ENCODE measurements at regions not wholly inside any gene's neighbourhood (a gene's known extent, or its start where the extent isn't known, plus 50 kb on each side); places are given as distances from the start of the nearest gene placed in this dataset.

DNA sequence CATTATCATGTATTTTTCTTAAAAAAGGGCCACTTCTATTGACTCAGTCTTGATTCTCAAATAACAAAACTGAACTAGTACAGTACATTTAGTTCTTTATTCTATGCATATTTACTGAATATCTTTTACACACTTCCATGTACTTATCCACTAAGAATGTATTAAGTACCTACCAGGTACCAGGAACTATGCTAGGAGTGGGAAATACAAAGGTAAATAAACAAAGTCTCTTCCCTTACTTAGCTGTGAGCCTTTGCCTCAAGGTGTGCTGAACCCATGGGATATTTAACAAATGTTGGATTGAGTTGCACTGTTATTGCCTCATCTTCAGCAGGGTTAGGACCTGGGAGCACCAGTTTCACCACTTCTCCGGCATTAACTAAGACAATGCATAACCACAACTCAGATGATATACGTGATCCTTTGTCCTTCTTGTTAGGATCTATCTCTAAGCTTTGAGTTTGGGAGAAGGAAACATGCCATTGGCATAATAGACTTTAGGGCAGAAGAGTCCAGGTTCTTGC, 533.9 kb downstream of the TFAP2B start:
- no peak for ATAC-seq
- TF ChIP-seq TCF4 (CRISPR knock-in tag; IDR thresholded peaks at IDR 0.05; ENCODE audit: borderline replicate concordance): no peak
- TF ChIP-seq, protein P1, sequence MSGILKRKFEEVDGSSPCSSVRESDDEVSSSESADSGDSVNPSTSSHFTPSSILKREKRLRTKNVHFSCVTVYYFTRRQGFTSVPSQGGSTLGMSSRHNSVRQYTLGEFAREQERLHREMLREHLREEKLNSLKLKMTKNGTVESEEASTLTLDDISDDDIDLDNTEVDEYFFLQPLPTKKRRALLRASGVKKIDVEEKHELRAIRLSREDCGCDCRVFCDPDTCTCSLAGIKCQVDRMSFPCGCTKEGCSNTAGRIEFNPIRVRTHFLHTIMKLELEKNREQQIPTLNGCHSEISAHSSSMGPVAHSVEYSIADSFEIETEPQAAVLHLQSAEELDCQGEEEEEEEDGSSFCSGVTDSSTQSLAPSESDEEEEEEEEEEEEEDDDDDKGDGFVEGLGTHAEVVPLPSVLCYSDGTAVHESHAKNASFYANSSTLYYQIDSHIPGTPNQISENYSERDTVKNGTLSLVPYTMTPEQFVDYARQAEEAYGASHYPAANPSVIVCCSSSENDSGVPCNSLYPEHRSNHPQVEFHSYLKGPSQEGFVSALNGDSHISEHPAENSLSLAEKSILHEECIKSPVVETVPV (CRISPR knock-in tag; IDR thresholded peaks at IDR 0.05): no peak
- TF ChIP-seq, protein P2, sequence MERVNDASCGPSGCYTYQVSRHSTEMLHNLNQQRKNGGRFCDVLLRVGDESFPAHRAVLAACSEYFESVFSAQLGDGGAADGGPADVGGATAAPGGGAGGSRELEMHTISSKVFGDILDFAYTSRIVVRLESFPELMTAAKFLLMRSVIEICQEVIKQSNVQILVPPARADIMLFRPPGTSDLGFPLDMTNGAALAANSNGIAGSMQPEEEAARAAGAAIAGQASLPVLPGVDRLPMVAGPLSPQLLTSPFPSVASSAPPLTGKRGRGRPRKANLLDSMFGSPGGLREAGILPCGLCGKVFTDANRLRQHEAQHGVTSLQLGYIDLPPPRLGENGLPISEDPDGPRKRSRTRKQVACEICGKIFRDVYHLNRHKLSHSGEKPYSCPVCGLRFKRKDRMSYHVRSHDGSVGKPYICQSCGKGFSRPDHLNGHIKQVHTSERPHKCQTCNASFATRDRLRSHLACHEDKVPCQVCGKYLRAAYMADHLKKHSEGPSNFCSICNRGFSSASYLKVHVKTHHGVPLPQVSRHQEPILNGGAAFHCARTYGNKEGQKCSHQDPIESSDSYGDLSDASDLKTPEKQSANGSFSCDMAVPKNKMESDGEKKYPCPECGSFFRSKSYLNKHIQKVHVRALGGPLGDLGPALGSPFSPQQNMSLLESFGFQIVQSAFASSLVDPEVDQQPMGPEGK (CRISPR knock-in tag; IDR thresholded peaks at IDR 0.05; ENCODE audit: borderline replicate concordance): no peak

DNA sequence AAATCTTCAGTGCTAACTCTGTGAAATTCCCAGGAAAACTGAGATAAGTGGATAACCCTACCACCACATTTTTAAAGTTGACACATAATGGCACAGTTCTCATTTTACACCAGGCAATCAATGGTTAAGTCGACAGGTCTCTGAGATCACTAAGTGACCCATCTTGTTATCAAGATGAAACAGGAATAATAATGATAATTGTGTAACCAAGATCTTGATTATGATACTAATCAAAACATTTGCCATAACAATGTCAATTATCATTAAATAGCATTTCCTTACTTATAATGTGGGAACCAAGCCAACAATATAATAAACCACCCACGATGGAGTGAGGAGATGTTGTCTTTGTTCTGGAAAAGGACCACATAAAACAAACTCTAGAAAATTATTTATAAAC, 541.6 kb downstream of the TFAP2B start:
- ATAC-seq: no peak
- TF ChIP-seq ZC3H10 (CRISPR knock-in tag; IDR thresholded peaks at IDR 0.05): no peak
- no peak for TF ChIP-seq TOX (CRISPR knock-in tag; IDR thresholded peaks at IDR 0.05; ENCODE audit: borderline replicate concordance)
- TF ChIP-seq, protein P3, sequence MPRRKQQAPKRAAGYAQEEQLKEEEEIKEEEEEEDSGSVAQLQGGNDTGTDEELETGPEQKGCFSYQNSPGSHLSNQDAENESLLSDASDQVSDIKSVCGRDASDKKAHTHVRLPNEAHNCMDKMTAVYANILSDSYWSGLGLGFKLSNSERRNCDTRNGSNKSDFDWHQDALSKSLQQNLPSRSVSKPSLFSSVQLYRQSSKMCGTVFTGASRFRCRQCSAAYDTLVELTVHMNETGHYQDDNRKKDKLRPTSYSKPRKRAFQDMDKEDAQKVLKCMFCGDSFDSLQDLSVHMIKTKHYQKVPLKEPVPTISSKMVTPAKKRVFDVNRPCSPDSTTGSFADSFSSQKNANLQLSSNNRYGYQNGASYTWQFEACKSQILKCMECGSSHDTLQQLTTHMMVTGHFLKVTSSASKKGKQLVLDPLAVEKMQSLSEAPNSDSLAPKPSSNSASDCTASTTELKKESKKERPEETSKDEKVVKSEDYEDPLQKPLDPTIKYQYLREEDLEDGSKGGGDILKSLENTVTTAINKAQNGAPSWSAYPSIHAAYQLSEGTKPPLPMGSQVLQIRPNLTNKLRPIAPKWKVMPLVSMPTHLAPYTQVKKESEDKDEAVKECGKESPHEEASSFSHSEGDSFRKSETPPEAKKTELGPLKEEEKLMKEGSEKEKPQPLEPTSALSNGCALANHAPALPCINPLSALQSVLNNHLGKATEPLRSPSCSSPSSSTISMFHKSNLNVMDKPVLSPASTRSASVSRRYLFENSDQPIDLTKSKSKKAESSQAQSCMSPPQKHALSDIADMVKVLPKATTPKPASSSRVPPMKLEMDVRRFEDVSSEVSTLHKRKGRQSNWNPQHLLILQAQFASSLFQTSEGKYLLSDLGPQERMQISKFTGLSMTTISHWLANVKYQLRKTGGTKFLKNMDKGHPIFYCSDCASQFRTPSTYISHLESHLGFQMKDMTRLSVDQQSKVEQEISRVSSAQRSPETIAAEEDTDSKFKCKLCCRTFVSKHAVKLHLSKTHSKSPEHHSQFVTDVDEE (CRISPR knock-in tag; IDR thresholded peaks at IDR 0.05): no peak
- TF ChIP-seq ISL1 (CRISPR knock-in tag; IDR thresholded peaks at IDR 0.05): peak; percentile 29; the same call in 1 of the 2 replicates
- TF ChIP-seq, protein P2 (CRISPR knock-in tag; IDR thresholded peaks at IDR 0.05; ENCODE audit: borderline replicate concordance): no peak
- peak; percentile 52 for TF ChIP-seq TCF4 (CRISPR knock-in tag; IDR thresholded peaks at IDR 0.05; ENCODE audit: borderline replicate concordance)

DNA sequence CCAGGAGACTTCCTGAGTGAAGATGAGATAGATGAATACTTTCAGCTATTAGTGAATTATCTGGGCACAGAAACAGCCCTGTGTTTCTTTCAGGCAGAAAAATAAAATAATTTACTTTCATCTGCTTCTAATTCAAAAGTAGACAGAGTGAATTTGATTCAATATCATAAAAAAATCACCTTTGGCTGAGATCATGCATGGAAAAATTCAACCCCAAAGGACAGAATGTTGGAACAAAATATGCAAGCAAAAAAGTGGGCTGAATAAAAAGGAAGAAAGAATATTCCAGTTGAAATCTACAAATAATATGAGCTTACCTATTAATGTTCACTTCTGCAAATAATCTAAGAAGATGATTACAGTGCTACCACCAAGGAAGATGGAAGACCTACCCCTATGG, 546.9 kb downstream of the TFAP2B start:
- no peak for ATAC-seq
- no peak for TF ChIP-seq GLIS3 (CRISPR knock-in tag; IDR thresholded peaks at IDR 0.05)
- no peak for TF ChIP-seq RARB (CRISPR knock-in tag; IDR thresholded peaks at IDR 0.05)
- TF ChIP-seq, protein P4, sequence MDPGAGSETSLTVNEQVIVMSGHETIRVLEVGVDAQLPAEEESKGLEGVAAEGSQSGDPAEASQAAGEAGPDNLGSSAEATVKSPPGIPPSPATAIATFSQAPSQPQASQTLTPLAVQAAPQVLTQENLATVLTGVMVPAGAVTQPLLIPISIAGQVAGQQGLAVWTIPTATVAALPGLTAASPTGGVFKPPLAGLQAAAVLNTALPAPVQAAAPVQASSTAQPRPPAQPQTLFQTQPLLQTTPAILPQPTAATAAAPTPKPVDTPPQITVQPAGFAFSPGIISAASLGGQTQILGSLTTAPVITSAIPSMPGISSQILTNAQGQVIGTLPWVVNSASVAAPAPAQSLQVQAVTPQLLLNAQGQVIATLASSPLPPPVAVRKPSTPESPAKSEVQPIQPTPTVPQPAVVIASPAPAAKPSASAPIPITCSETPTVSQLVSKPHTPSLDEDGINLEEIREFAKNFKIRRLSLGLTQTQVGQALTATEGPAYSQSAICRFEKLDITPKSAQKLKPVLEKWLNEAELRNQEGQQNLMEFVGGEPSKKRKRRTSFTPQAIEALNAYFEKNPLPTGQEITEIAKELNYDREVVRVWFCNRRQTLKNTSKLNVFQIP (CRISPR knock-in tag; IDR thresholded peaks at IDR 0.05; ENCODE audit: borderline replicate concordance, low read depth): no peak
- TF ChIP-seq, protein P5, sequence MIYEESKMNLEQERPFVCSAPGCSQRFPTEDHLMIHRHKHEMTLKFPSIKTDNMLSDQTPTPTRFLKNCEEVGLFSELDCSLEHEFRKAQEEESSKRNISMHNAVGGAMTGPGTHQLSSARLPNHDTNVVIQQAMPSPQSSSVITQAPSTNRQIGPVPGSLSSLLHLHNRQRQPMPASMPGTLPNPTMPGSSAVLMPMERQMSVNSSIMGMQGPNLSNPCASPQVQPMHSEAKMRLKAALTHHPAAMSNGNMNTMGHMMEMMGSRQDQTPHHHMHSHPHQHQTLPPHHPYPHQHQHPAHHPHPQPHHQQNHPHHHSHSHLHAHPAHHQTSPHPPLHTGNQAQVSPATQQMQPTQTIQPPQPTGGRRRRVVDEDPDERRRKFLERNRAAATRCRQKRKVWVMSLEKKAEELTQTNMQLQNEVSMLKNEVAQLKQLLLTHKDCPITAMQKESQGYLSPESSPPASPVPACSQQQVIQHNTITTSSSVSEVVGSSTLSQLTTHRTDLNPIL (CRISPR knock-in tag; IDR thresholded peaks at IDR 0.05; ENCODE audit: low read depth): no peak
- TF ChIP-seq, protein P1 (CRISPR knock-in tag; IDR thresholded peaks at IDR 0.05): no peak
- TF ChIP-seq ZFP3 (CRISPR knock-in tag; IDR thresholded peaks at IDR 0.05): no peak
- TF ChIP-seq, protein P2 (CRISPR knock-in tag; IDR thresholded peaks at IDR 0.05; ENCODE audit: borderline replicate concordance): no peak
- TF ChIP-seq, protein P3 (CRISPR knock-in tag; IDR thresholded peaks at IDR 0.05): no peak
- no peak for TF ChIP-seq ESRRG (CRISPR knock-in tag; IDR thresholded peaks at IDR 0.05)
- TF ChIP-seq ZFP30 (CRISPR knock-in tag; IDR thresholded peaks at IDR 0.05): no peak
- no peak for TF ChIP-seq OSR1 (CRISPR knock-in tag; IDR thresholded peaks at IDR 0.05)
- TF ChIP-seq CSDC2 (CRISPR knock-in tag; IDR thresholded peaks at IDR 0.05): no peak
- TF ChIP-seq TOX (CRISPR knock-in tag; IDR thresholded peaks at IDR 0.05; ENCODE audit: borderline replicate concordance): no peak
- TF ChIP-seq ARNTL (CRISPR knock-in tag; IDR thresholded peaks at IDR 0.05; ENCODE audit: borderline replicate concordance, low read depth): no peak
- TF ChIP-seq BACH2 (CRISPR knock-in tag; IDR thresholded peaks at IDR 0.05; ENCODE audit: borderline replicate concordance): no peak

All from SK-N-SH treated with all-trans-retinoic acid at 6 μM for 48 hours (cell line).